Astrocyte (in vitro differentiated cells and primary cell): ENCODE measurements at regions not wholly inside any gene's neighbourhood (a gene's known extent, or its start where the extent isn't known, plus 50 kb on each side); places are given as distances from the start of the nearest gene placed in this dataset.

ENCODE experiments used
- DNase-seq: peaks from one replicate; pipeline ENCODE4 v3.0.0-alpha.2; 2010; ENCODE audit warnings: low read depth
- FAIRE-seq: peaks from 2 replicates; lab custom pipeline; 2011; peaks lifted over from hg19 to GRCh38; lab: Jason Lieb, UNC
- H2AFZ ChIP-seq: 2 replicates; pipeline ENCODE4 v1.6.0; 2012; ENCODE audit warnings: low read depth, low read length, inconsistent platforms
- H3K27ac ChIP-seq: 2 replicates; pipeline ENCODE4 v1.5.1; 2011; ENCODE audit warnings: low read depth, low read length, inconsistent platforms
- H3K27me3 ChIP-seq: 2 replicates; pipeline ENCODE4 v1.6.0; 2011; ENCODE audit warnings: low read length, inconsistent platforms; ENCODE audit not compliant: insufficient read depth
- H3K36me3 ChIP-seq: 2 replicates; pipeline ENCODE4 v1.5.1; 2011; ENCODE audit warnings: low read length, inconsistent platforms; ENCODE audit not compliant: insufficient read depth
- H3K4me1 ChIP-seq: 2 replicates; pipeline ENCODE4 v1.5.1; 2011; ENCODE audit warnings: low read length, inconsistent platforms; ENCODE audit not compliant: insufficient read depth
- H3K4me2 ChIP-seq: 2 replicates; pipeline ENCODE4 v1.6.0; 2012; ENCODE audit warnings: low read length, inconsistent platforms
- H3K4me3 ChIP-seq: 2 replicates; pipeline ENCODE4 v1.5.1; 2011; ENCODE audit warnings: low read depth, mild to moderate bottlenecking, low read length, inconsistent platforms; ENCODE audit not compliant: insufficient read depth
- H3K79me2 ChIP-seq: 2 replicates; pipeline ENCODE4 v1.6.0; 2012; ENCODE audit warnings: mild to moderate bottlenecking, low read length, inconsistent platforms; ENCODE audit not compliant: insufficient read depth
- H3K9ac ChIP-seq: 2 replicates; pipeline ENCODE4 v1.6.0; 2012; ENCODE audit warnings: mild to moderate bottlenecking, low read length, inconsistent platforms
- H3K9me3 ChIP-seq: 2 replicates; pipeline ENCODE4 v1.5.1; 2012; ENCODE audit warnings: low read depth, mild to moderate bottlenecking, low read length, inconsistent platforms; ENCODE audit not compliant: insufficient read depth
- H4K20me1 ChIP-seq: 2 replicates; pipeline ENCODE4 v1.6.0; 2012; ENCODE audit warnings: low read length, inconsistent platforms; ENCODE audit not compliant: insufficient read depth
- H3K27ac Mint-ChIP-seq: one replicate; pipeline ENCODE4 v1.8.0; 2021; ENCODE audit warnings: mild to moderate bottlenecking, mixed read lengths; ENCODE audit not compliant: unreplicated experiment
- H3K27me3 Mint-ChIP-seq: one replicate; pipeline ENCODE4 v1.8.0; 2021; ENCODE audit warnings: low read depth, mixed read lengths; ENCODE audit not compliant: unreplicated experiment
- H3K36me3 Mint-ChIP-seq: one replicate; pipeline ENCODE4 v1.8.0; 2021; ENCODE audit warnings: low read depth, mixed read lengths; ENCODE audit not compliant: unreplicated experiment
- H3K4me1 Mint-ChIP-seq: one replicate; pipeline ENCODE4 v1.8.0; 2021; ENCODE audit warnings: low read depth, mixed read lengths; ENCODE audit not compliant: unreplicated experiment
- H3K4me3 Mint-ChIP-seq: one replicate; pipeline ENCODE4 v1.8.0; 2021; ENCODE audit warnings: mild to moderate bottlenecking, moderate library complexity, mixed read lengths; ENCODE audit not compliant: unreplicated experiment
- H3K9me3 Mint-ChIP-seq: one replicate; pipeline ENCODE4 v1.8.0; 2021; ENCODE audit warnings: mild to moderate bottlenecking, mixed read lengths; ENCODE audit not compliant: unreplicated experiment
- CTCF ChIP-seq: IDR thresholded peaks from 2 replicates; pipeline ENCODE4 v1.5.1; 2011; ENCODE audit warnings: low read depth, mild to moderate bottlenecking, inconsistent platforms, low read length, moderate library complexity; ENCODE audit not compliant: insufficient read depth
- EZH2 ChIP-seq: IDR thresholded peaks from 2 replicates; pipeline ENCODE4 v1.6.1; 2012; ENCODE audit warnings: mild to moderate bottlenecking, low read length, inconsistent platforms; ENCODE audit not compliant: insufficient read depth

- Mint-ChIP-seq H3K27ac (no peak overlapping the region), H3K27me3 (no peaks in the 10 kb centered on the region), H3K36me3 (no peaks in the 10 kb centered on the region), H3K9me3 (peaks cover 5% of the 10 kb centered on the region), H3K4me1 (peaks cover 3% of the 10 kb centered on the region), H3K4me3 (no peak overlapping the region)
- no peaks in the 10 kb centered on the region for H4K20me1 ChIP-seq
- H3K9ac ChIP-seq = no peak overlapping the region
- H3K79me2 ChIP-seq = no peaks in the 10 kb centered on the region
- H3K4me3 ChIP-seq = no peak overlapping the region
- H3K27ac ChIP-seq = no peak overlapping the region
- no peak for DNase-seq
- H3K36me3 ChIP-seq = no peaks in the 10 kb centered on the region
- no peak overlapping the region for H2AFZ ChIP-seq
- H3K4me1 ChIP-seq = no peaks in the 10 kb centered on the region
- FAIRE-seq = no peak
- H3K9me3 ChIP-seq = no peaks in the 10 kb centered on the region
- TF ChIP-seq EZH2 (no peak), CTCF (no peak)
- no peak overlapping the region for H3K4me2 ChIP-seq
- no peaks in the 10 kb centered on the region for H3K27me3 ChIP-seq
Observed at GRCh38 chr14:80433811-80434210, 222.5 kb upstream of the DIO2 start.

GRCh38 chr14:80428671-80429070 lies 217.4 kb upstream of the DIO2 start:
- no peak overlapping the region for H3K27ac Mint-ChIP-seq
- no peak overlapping the region for H3K9ac ChIP-seq
- H3K27ac ChIP-seq = no peak overlapping the region
- no peaks in the 10 kb centered on the region for H3K36me3 ChIP-seq
- no peaks in the 10 kb centered on the region for H3K79me2 ChIP-seq
- no peaks in the 10 kb centered on the region for H3K27me3 Mint-ChIP-seq
- no peak overlapping the region for H3K4me3 Mint-ChIP-seq
- FAIRE-seq (no peak), DNase-seq (no peak)
- H3K36me3 Mint-ChIP-seq = no peaks in the 10 kb centered on the region
- H3K9me3 Mint-ChIP-seq = peaks cover 5% of the 10 kb centered on the region
- peaks cover 12% of the 10 kb centered on the region for H3K4me1 Mint-ChIP-seq
- H3K9me3 ChIP-seq = no peaks in the 10 kb centered on the region
- no peak overlapping the region for H3K4me3 ChIP-seq
- no peaks in the 10 kb centered on the region for H3K27me3 ChIP-seq
- no peak for TF ChIP-seq EZH2
- no peak for TF ChIP-seq CTCF
- no peak overlapping the region for H2AFZ ChIP-seq
- peaks cover 18% of the 10 kb centered on the region for H3K4me1 ChIP-seq
- H4K20me1 ChIP-seq = no peaks in the 10 kb centered on the region
- H3K4me2 ChIP-seq = no peak overlapping the region

GRCh38 chr14:80428171-80428570 lies 216.9 kb upstream of the DIO2 start:
- no peaks in the 10 kb centered on the region for H4K20me1 ChIP-seq
- H3K4me1 Mint-ChIP-seq = peaks cover 12% of the 10 kb centered on the region
- peaks cover 18% of the 10 kb centered on the region for H3K4me1 ChIP-seq
- H3K36me3 ChIP-seq = no peaks in the 10 kb centered on the region
- no peak overlapping the region for H3K27ac Mint-ChIP-seq
- H3K36me3 Mint-ChIP-seq = no peaks in the 10 kb centered on the region
- no peaks in the 10 kb centered on the region for H3K9me3 ChIP-seq
- H3K9me3 Mint-ChIP-seq = peaks cover 5% of the 10 kb centered on the region
- H3K79me2 ChIP-seq = no peaks in the 10 kb centered on the region
- no peak overlapping the region for H3K4me3 ChIP-seq
- TF ChIP-seq EZH2 = no peak
- TF ChIP-seq CTCF = no peak
- H2AFZ ChIP-seq = no peak overlapping the region
- DNase-seq (peak; percentile 72), FAIRE-seq (no peak)
- no peak overlapping the region for H3K4me3 Mint-ChIP-seq
- H3K27ac ChIP-seq = no peak overlapping the region
- no peaks in the 10 kb centered on the region for H3K27me3 ChIP-seq
- H3K27me3 Mint-ChIP-seq = no peaks in the 10 kb centered on the region
- H3K4me2 ChIP-seq = no peak overlapping the region
- H3K9ac ChIP-seq = no peak overlapping the region
